Stimulated activated naive CD8-positive, alpha-beta T cell treated with anti-CD3 and anti-CD28 coated beads, Interleukin-15, Interleukin-2, amounts not matched to agents 100 U/mL and 50 U/mL, for 24 hours (primary cell): ENCODE measurements at regions not wholly inside any gene's neighbourhood (a gene's known extent, or its start where the extent isn't known, plus 50 kb on each side); places are given as distances from the start of the nearest gene placed in this dataset.
"Not testable (repeated sequence)": the region's sequence is repeated elsewhere in the genome, so short reads cannot be mapped to it uniquely, and the experiment has no call there.

Source experiments
- ATAC-seq: fragments of 150-1000 bp; cut with Tn5 transposase; one replicate; pipeline ENCODE4 v1.10.0; 2021
- DNase-seq: peaks from one replicate; pipeline ENCODE4 v3.0.0; 2021

- peak; percentile 22 for DNase-seq
- peak; percentile 61 for ATAC-seq
Observed at GRCh38 chr16:48054881-48055601, 100.8 kb downstream of the ABCC12 start.

- no peak for DNase-seq
- no peak for ATAC-seq
Observed at GRCh38 chr16:48053418-48053745, 102.4 kb downstream of the ABCC12 start.

GRCh38 chr16:48052731-48053417, 102.9 kb downstream of the ABCC12 start:
- DNase-seq (no peak), ATAC-seq (no peak)

GRCh38 chr16:48050871-48051270, 104.9 kb downstream of the ABCC12 start:
- DNase-seq: no peak

GRCh38 chr16:48049847-48050246, 105.9 kb downstream of the ABCC12 start:
- ATAC-seq: no peak
- no peak for DNase-seq

More at GRCh38 chr16:48050871-48051270, 104.9 kb downstream of the ABCC12 start:
- ATAC-seq: no peak

GRCh38 chr16:48047720-48048119, 108.1 kb downstream of the ABCC12 start:
- ATAC-seq: no peak

GRCh38 chr16:48047241-48047640, 108.6 kb downstream of the ABCC12 start:
- no peak for DNase-seq
- ATAC-seq: no peak

More at GRCh38 chr16:48047720-48048119, 108.1 kb downstream of the ABCC12 start:
- DNase-seq: no peak

GRCh38 chr16:48044117-48044516, 111.7 kb downstream of the ABCC12 start:
- DNase-seq (no peak), ATAC-seq (no peak)

- ATAC-seq: no peak
- no peak for DNase-seq
Observed at GRCh38 chr16:48041981-48042421, 113.8 kb downstream of the ABCC12 start.

GRCh38 chr16:48035142-48035541, 120.7 kb downstream of the ABCC12 start:
- no peak for DNase-seq
- no peak for ATAC-seq

GRCh38 chr16:48030926-48031325, 124.9 kb downstream of the ABCC12 start:
- no peak for DNase-seq
- ATAC-seq: no peak

- DNase-seq (no peak), ATAC-seq (no peak)
Observed at GRCh38 chr16:48029768-48030167, 126.0 kb downstream of the ABCC12 start.

GRCh38 chr16:48025359-48025758, 130.4 kb downstream of the ABCC12 start:
- ATAC-seq: no peak
- no peak for DNase-seq

GRCh38 chr16:48024042-48024441, 131.8 kb downstream of the ABCC12 start:
- ATAC-seq (no peak), DNase-seq (no peak)

GRCh38 chr16:48022496-48022895, 133.3 kb downstream of the ABCC12 start:
- DNase-seq: no peak
- ATAC-seq: no peak

GRCh38 chr16:48020617-48021016, 135.2 kb downstream of the ABCC12 start:
- ATAC-seq, DNase-seq: not testable (repeated sequence)

GRCh38 chr16:48014349-48015135, 141.3 kb downstream of the ABCC12 start:
- ATAC-seq: no peak
- DNase-seq: no peak

GRCh38 chr16:48013491-48013901, 142.3 kb downstream of the ABCC12 start:
- ATAC-seq (no peak), DNase-seq (no peak)

GRCh38 chr16:48011878-48012658, 143.7 kb downstream of the ABCC12 start:
- ATAC-seq: no peak
- no peak for DNase-seq

GRCh38 chr16:48011466-48011865, 144.3 kb downstream of the ABCC12 start:
- no peak for DNase-seq
- ATAC-seq: no peak

- ATAC-seq (no peak), DNase-seq (no peak)
Observed at GRCh38 chr16:48008011-48008525, 147.7 kb downstream of the ABCC12 start.

GRCh38 chr16:48004141-48004695, 151.6 kb downstream of the ABCC12 start:
- DNase-seq (no peak), ATAC-seq (no peak)
